WERI-Rb-1 (cell line): ENCODE measurements at regions not wholly inside any gene's neighbourhood (a gene's known extent, or its start where the extent isn't known, plus 50 kb on each side); places are given as distances from the start of the nearest gene placed in this dataset.
A peak's percentile ranks its signal among the peaks of the same experiment; 100 is the strongest.

Experiments
- DNase-seq: peaks from one replicate; pipeline ENCODE4 v3.0.0-alpha.2; 2020
- H3K27ac ChIP-seq: fragments of 250-450 bp; sonication (Bioruptor Pico); 2 replicates; pipeline ENCODE4 v1.5.1; 2020; ENCODE audit warnings: mild to moderate bottlenecking, moderate library complexity
- H3K27me3 ChIP-seq: fragments of 250-450 bp; sonication (Bioruptor Pico); 2 replicates; pipeline ENCODE4 v1.5.1; 2021; ENCODE audit warnings: mild to moderate bottlenecking, low read depth, moderate library complexity; ENCODE audit not compliant: insufficient read depth, severe bottlenecking
- H3K36me3 ChIP-seq: fragments of 250-450 bp; sonication (Bioruptor Pico); 2 replicates; pipeline ENCODE4 v1.5.1; 2020; ENCODE audit warnings: mild to moderate bottlenecking, moderate library complexity
- H3K4me3 ChIP-seq: 2 replicates; pipeline ENCODE4 v1.5.1; 2011; ENCODE audit warnings: low read depth, mild to moderate bottlenecking, control low read depth, low read length
- H3K9me3 ChIP-seq: fragments of 250-450 bp; sonication (Bioruptor Pico); 2 replicates; pipeline ENCODE4 v1.5.1; 2021; ENCODE audit warnings: mild to moderate bottlenecking, moderate library complexity; ENCODE audit not compliant: severe bottlenecking
- TF ChIP-seq, protein P1 (sequence below): IDR thresholded peaks from 2 replicates; pipeline ENCODE4 v1.5.1; 2011; ENCODE audit warnings: low read depth, mild to moderate bottlenecking, control low read depth, inconsistent platforms, low read length

DNA sequence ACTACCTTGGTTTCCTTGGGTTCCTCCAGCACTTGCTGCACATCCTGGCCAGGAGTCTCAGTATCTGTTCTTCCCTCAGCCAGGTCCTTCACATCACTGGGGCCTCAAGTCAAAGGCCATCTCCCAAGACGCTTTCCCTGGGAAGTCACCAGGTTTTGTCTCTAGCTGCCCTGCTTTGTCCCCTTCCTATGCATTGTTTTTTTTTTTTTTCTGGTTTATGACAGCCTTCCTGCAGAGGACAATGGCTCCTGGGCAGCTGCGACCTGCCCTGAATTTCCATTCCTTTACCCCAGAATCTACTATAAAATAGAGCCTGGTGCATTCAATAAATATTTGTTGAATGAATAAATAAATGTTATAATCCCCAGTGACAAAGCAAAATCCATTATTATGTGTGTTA lies 687.3 kb downstream of the QKI start:
- TF ChIP-seq, protein P1, sequence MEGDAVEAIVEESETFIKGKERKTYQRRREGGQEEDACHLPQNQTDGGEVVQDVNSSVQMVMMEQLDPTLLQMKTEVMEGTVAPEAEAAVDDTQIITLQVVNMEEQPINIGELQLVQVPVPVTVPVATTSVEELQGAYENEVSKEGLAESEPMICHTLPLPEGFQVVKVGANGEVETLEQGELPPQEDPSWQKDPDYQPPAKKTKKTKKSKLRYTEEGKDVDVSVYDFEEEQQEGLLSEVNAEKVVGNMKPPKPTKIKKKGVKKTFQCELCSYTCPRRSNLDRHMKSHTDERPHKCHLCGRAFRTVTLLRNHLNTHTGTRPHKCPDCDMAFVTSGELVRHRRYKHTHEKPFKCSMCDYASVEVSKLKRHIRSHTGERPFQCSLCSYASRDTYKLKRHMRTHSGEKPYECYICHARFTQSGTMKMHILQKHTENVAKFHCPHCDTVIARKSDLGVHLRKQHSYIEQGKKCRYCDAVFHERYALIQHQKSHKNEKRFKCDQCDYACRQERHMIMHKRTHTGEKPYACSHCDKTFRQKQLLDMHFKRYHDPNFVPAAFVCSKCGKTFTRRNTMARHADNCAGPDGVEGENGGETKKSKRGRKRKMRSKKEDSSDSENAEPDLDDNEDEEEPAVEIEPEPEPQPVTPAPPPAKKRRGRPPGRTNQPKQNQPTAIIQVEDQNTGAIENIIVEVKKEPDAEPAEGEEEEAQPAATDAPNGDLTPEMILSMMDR, result no peak
- DNase-seq, result no peak

DNA sequence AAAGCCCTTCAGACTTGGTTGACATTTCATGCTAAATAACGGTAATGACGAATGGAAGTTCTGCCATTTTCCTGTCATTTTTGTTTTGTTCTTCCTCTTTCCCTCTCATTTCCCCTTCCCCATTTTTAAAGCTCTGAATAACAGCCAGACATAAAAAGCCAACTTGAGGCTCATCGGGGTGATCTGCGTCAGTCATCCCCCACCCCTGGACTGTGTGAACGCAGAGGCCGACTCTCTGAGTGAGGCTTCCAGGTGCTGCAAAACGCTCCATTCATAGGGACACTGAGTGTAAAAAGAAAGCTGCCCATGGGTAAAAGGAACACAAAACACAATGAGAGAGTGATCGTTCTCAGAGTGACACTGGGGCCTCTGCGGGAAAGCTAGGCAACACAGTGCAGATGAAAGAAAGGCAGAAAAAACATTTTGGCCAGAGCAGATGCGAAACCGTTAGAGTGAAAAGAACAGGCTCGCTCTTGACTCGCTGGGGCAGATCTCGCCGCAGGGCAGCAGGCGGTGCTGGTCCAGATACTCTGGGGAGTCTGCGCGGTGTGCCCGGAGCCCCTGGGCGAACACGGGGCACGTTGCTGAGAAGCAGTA lies 684.8 kb downstream of the QKI start:
- TF ChIP-seq, protein P1, result no peak
- DNase-seq, result no peak
- H3K4me3 ChIP-seq, result no peak overlapping the region
- H3K9me3 ChIP-seq, result no peaks in the 10 kb centered on the region
- no peaks in the 10 kb centered on the region for H3K27me3 ChIP-seq
- H3K27ac ChIP-seq, result no peak overlapping the region
- no peaks in the 10 kb centered on the region for H3K36me3 ChIP-seq

More for the DNA sequence above, 687.3 kb downstream of the QKI start:
- H3K9me3 ChIP-seq, result no peaks in the 10 kb centered on the region
- H3K4me3 ChIP-seq, result no peak overlapping the region
- no peaks in the 10 kb centered on the region for H3K27me3 ChIP-seq
- H3K27ac ChIP-seq, result no peak overlapping the region
- no peaks in the 10 kb centered on the region for H3K36me3 ChIP-seq

DNA sequence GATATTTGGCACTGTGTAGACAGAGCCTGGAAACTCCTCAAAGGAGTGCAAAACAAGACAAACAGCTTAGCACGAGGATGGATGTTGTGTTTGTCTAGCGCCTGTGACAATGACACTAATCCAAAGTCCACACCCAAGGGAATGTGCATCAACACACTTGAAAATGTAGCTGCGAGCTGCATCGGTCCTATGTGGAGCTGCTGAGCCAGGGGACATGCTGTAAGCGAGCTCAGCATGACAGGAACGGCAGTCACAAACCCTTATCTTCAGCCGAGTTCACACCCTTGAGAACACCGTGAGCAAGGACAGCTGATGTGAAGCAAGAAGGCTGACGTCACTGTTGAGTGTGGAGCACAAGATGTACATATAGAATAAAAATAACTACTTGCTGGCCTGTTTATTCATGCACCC lies 684.3 kb downstream of the QKI start:
- Histone ChIP-seq H3K4me3 (no peak overlapping the region), H3K27me3 (no peaks in the 10 kb centered on the region), H3K36me3 (no peaks in the 10 kb centered on the region), H3K27ac (no peak overlapping the region), H3K9me3 (no peaks in the 10 kb centered on the region)
- no peak for DNase-seq
- TF ChIP-seq, protein P1, result no peak

DNA sequence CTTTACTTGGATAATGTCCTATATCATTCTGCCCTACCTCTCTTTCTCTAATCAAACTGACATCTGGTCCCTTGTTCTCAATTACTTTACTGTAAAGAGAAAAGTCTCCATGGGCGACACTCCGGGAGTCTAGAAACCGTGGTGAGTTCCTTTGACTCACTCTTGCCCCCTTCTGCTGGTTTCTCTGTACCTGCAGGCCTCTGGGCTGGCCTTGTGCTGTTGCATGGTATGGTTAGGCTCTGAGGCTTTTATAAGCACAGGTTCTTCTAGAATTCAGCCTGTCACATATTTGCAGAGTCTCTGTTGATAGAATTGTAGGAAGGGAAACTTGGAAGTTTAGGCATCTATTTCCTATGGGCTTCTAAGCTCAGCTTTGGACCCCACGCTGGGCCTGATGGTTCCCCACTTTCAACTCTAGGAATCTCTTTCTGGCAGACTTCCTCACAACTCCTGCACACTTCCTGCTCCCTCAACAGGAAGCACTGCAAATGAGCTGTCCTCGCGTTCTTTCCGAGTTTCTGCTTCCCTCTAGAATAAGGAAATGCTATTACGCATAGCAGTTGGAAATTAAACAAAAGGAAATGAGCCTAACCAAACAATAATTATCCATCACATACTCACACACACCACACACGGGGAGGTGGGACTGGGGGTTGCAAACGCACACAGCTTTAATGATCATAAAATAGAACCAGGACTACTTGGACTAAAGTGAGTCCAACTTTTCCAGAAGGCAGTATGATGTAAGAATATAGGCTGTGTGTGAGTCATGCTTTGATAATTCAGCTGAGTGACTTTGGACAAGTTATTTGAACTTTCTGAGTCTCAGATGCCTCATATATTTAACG lies 683.3 kb downstream of the QKI start:
- no peaks in the 10 kb centered on the region for H3K27me3 ChIP-seq
- no peaks in the 10 kb centered on the region for H3K36me3 ChIP-seq
- DNase-seq, result peak; percentile 47
- no peak overlapping the region for H3K4me3 ChIP-seq
- H3K27ac ChIP-seq, result no peak overlapping the region
- TF ChIP-seq, protein P1, result peak; percentile 52
- no peaks in the 10 kb centered on the region for H3K9me3 ChIP-seq

DNA sequence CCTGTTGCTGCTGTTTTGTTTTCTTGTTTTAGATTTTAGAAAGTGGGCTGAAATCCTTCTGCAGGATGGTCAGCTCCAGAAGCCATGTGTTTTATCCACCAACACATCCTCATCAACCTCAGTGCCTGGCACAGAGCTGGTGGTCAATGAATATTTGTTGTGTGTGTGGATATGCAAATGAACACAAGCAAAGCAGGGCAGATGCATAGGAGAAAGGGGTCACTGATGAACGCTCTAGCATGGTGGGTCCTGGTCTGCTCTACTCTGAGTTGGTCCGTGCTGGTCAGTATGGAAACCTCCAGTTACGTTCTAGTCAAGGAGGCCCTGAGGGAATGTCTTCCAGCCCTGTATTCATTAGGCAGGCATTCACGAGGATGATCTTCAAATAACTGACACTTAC lies 682.5 kb downstream of the QKI start:
- TF ChIP-seq, protein P1, result no peak
- no peak for DNase-seq
- H3K27ac ChIP-seq, result no peak overlapping the region
- no peaks in the 10 kb centered on the region for H3K27me3 ChIP-seq
- H3K9me3 ChIP-seq, result no peaks in the 10 kb centered on the region
- no peak overlapping the region for H3K4me3 ChIP-seq
- H3K36me3 ChIP-seq, result no peaks in the 10 kb centered on the region

DNA sequence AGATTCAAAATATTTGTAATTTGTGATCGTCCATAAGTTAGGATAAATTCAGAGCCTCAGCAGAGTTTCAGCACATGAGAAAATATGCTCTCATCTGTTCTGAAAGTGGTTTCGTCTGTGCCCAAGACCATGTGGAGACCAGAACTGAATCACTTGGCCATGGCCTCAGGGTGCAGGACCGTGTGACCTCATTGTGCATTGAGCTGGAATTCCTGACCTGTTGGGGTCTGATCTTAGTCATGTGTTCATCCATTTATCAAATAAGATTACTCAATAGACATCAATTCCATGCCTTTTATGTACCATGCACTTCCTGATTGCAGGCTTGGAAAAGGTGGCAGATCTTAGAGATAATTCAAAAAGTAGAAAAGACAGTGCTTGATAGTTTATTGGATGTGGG lies 680.5 kb downstream of the QKI start:
- DNase-seq, result no peak
- TF ChIP-seq, protein P1, result no peak
- H3K4me3 ChIP-seq, result no peak overlapping the region
- H3K27me3 ChIP-seq, result no peaks in the 10 kb centered on the region
- no peaks in the 10 kb centered on the region for H3K9me3 ChIP-seq
- no peaks in the 10 kb centered on the region for H3K36me3 ChIP-seq
- H3K27ac ChIP-seq, result no peak overlapping the region
